ENCODE measurements at regions not wholly inside any gene's neighbourhood (a gene's known extent, or its start where the extent isn't known, plus 50 kb on each side); places are given as distances from the start of the nearest gene placed in this dataset.
"Not testable (repeated sequence)": the region's sequence is repeated elsewhere in the genome, so short reads cannot be mapped to it uniquely, and the experiment has no call there.

DNA sequence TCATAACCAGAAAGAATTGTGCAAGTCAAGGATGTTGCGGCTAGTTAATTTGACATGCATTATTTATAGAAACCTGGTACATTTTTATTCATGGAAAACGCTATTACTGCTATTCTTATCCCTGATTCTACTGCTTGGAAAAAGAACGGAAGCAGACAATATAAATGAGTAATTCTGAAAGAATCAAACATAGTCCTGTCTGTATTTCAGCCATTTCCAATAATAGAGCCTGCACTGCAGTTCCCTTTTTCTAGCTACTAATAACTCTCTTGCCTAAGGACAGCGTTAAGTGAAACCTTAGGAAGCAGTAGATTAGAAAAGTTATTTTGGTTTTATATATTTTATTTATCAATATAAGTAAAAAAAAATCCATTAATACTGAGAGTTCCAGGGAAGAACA is 414.9 kb downstream of the CYLC2 start:
- no peak for DNase-seq

DNA sequence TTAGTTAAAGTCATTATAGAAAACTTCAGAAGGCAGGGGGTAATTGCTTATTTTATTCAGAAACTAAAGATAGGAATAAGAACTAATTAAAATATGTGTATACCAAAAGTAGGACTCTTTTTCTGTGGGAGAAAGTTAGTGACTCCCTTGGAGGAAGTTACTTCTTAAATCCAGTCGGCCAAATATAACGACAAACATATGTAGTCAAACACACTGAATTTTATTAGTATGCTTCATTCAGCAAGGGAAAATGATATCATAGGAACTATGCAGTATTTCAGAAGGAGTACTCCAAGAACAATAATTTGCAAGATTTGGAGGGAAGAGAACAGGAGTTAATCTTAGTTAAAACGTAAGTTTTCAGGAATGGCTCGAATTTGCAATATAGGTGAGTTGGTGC is 432.6 kb downstream of the CYLC2 start:
- DNase-seq, result no peak

- no peak for DNase-seq
Measured at GRCh38 chr9:103430469-103430868, 435.3 kb downstream of the CYLC2 start.

- no peak for DNase-seq
Measured at GRCh38 chr9:103431809-103432208, 436.7 kb downstream of the CYLC2 start.

GRCh38 chr9:103444176-103444575 is 449.0 kb downstream of the CYLC2 start:
- DNase-seq, result no peak

GRCh38 chr9:103458826-103459225 is 463.7 kb downstream of the CYLC2 start:
- DNase-seq, result no peak

DNA sequence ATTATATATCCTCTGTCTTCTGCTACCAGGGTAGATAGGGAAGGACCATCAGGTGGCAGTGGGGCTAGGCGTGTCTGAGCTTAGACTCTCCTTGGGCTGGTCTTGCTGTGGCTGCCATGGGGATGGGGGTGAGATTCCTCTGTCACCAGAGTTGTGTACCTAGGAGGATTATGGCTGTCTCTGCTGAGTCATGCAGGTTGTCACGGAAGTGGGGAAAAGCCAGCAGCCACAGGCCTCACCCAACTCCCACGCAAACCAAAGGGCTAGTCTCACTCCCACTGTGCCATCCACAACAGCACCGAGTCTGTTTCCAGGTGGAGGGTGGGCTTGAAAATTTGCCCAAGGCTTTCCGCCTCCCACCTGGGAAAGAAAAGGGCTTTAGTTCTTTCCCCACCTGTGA is 476.1 kb downstream of the CYLC2 start:
- DNase-seq, result no peak

DNA sequence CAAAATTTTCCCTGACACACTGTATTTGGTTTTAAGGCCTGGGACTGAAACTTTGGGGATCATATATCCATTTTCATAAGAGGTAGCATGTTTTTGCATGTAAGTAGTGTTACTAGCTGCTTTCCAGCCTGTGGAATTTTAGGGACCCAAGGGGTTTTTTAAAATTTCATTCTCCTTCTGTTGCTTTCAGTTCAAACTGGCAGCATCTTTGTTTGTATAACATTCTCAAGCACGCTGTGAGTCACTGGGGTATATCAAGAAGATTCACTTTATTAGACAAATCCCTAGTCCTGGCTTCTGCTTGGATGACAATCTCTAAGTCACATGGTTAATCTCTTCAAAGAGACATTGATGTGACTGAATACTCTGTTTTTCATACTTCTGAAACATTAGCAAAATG is 479.0 kb downstream of the CYLC2 start:
- DNase-seq, result no peak

GRCh38 chr9:103483471-103484096 is 488.5 kb downstream of the CYLC2 start:
- DNase-seq, result no peak

DNA sequence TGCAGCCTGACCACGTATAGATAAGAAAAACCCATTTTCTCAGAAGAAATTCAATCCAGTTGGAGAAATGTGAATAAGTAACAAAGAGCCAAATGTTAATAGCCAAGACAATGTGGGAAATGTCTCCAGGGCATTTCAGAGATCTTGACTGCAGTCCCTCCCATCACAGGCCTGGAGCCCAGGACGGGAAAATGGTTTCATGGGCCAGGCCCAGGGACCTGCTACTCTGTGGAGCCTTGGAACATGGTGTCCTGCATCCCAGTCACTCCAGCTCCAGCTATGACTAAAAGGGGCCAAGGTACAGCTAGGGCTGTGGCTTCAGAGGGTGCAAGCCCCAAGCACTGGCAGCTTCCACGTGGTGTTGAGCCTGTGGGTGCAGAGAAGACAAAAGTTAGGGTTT is 490.0 kb downstream of the CYLC2 start:
- DNase-seq, result no peak

DNA sequence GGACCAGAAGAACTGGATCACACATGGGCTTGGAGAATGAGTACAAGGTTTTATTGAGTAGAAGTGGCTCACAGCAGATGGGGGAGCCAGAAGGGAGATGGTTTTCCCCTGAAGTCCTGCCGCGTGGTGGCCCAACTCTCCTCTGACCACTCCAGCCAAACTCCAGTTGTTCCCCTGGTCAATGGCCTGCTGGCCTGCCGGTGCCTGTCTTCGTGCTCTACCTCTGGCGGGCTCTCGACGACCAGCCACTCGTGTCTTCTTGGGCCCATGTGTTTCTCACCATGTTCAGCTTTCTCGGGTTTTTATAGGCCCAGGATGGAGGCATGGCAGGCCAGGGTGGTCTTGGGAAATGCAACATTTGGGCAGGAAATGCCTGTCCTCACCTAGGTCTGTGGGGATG is 519.6 kb downstream of the CYLC2 start:
- DNase-seq, result no peak

DNA sequence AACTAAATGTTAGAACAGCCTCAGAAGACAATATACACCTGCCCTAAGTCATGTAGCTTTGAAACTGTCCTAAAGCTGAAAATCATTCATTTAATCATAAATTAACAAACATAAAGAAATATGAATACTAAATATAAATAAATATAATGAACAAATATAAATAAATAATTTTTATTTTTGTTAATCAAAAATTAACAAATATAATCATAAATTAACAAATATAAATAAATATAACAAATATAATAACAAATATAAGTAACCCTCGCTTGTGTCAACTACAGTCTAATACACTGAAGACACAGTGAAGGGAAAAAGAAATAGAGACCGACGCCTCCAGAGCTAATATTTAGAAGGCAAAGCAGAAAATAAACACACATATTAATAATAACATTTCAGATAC is 527.3 kb downstream of the CYLC2 start:
- no peak for DNase-seq

- DNase-seq, result no peak
Measured at GRCh38 chr9:103530934-103531333, 535.8 kb downstream of the CYLC2 start.

DNA sequence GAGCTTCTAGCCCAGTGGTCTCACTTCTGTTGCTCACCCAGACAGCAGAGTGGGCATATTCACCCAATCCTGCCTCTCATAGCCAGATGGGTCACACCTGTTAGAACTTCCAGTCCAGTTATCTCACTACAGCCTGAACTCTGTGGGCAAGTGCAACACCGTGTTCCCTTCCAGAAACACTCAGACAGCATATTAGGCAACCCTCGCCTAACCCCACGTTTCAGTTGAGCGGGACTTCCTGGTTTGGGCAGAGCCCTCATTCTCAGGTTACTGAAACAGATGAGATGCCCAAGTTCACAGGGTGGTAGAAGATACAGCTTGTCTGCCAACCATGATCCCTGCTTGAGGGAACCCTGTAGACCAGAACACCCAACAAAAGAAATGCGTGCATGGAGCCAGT is 538.2 kb downstream of the CYLC2 start:
- no peak for DNase-seq

DNA sequence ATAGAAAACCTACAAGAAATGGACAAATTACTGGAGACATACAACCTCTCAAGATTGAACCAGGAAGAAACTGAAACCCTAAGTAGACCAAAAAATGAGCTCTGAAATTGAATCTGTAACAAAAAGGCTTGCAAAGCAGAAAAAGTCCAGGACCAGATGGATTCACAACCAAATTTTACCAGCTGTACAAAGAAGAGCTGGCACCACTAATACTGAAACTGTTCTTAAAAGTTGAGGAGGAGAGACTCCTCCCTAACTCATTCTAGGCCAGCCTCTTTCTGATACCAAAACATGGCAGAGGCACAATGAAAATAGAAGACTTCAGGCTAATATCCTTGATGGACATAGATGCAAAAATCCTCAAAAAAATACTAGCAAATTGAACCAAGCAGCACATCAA is 542.3 kb downstream of the CYLC2 start:
- DNase-seq, result no peak

DNA sequence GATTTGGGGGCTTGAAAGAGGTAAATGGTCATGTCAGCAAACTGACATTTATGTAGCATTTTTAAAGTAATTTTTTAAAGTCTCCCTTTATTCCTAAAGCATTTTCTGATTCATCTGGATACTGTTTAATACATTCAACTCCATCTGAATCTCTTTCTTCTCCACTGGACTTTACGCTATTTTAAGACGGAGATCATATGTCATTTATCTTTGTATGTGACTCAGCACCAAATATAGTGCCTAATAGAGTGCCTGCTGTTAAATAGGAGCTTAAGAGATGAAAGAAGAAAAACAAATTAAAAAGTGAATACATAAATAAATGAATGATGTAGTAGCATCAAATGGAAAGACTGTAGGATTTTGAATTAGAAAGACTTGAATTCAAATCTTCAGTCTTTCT is 548.8 kb upstream of the SMC2 start:
- no peak for DNase-seq

GRCh38 chr9:103552712-103553111 is 541.4 kb upstream of the SMC2 start:
- no peak for DNase-seq

DNA sequence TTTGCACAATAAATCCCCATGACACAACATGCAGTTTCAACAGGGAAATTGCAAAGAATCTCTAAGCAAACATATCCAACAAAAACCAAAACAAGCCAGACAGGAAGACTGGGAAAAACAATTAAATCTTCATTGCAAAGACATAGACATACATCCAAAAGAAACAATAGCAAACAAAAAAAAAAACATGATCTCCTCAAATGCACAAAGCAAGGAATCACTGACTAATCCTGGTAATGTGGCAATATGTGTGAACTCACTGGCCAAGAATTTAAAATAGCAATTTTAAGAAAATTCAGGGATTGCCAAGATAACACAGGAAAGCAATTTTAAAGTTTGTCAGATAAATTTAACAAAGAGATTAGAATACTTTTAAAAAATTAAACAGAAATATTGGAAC is 520.1 kb upstream of the SMC2 start:
- DNase-seq, result no peak

DNA sequence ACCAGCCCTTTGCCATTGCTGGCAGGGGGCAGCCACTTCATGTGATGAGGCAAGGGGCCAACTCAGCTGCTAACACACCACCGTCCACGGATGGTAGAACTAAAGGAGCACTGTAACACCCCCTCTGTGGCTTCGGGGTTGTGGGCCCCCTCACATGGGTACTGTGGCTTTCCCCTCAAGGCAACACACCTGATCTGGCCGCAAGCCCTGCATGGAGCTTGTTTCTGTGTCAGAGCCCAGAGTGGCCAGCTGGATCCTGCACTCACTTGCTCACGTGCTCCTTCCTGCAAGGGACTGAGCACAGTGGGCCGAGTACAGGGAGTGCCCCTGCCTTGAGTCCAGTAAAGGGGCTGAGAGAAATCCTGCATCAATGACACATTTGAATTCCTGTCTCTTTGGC is 507.4 kb upstream of the SMC2 start:
- DNase-seq, result no peak

DNA sequence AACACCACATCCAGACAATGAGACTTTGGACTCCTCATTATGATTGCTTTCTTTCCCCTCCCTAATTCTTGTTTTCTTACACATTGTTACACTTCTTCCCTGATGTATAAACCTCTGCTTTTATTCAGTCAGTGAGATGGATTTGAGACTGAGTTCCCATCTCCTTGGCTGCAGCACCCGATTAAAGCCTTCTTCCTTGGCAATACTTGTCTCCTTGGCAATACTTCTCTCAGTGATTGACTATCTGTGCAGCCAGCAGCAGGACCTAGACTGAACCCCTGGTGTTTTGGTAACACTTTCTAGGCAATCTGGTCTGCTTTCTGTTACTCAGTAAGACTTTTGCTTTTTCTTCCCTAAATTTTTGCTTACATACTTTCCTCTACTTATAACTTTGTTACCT is 492.8 kb upstream of the SMC2 start:
- no peak for DNase-seq

DNA sequence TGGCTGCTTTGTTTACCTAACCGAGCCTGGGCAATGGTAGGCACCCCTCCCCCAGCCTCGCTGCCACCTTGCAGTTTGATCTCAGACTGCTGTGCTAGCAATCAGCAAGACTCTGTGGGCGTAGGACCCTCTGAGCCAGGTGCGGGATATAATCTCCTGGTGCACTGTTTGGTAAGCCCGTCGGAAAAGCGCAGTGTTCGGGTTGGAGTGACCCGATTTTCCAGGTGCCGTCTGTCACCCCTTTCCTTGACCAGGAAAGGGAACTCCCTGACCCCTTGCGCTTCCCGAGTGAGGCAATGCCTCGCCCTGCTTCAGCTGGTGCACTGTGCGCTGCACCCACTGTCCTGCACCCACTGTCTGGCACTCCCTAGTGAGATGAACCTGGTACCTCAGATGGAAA is 482.2 kb upstream of the SMC2 start:
- DNase-seq, result not testable (repeated sequence)

DNA sequence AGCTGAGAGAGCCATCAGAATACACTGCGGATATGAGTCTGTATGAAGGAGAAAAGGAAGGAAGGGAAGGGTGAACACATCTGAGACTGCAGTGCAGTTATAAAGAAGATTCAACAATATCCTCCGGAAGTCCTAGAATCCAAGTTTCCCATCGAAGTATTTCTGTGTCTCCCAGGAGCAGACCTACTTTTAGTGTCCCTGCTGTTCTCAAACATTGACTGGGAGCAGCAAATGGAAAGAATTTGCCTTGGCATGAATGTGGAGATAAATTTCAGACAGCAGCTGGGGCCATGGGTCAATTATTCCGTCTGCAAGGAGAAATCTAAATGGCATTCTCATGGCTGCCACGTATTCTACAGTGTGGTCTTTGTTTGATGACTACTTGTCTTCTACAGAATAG is 478.1 kb upstream of the SMC2 start:
- no peak for DNase-seq

- no peak for DNase-seq
Measured at GRCh38 chr9:103617046-103617445, 477.1 kb upstream of the SMC2 start.

DNA sequence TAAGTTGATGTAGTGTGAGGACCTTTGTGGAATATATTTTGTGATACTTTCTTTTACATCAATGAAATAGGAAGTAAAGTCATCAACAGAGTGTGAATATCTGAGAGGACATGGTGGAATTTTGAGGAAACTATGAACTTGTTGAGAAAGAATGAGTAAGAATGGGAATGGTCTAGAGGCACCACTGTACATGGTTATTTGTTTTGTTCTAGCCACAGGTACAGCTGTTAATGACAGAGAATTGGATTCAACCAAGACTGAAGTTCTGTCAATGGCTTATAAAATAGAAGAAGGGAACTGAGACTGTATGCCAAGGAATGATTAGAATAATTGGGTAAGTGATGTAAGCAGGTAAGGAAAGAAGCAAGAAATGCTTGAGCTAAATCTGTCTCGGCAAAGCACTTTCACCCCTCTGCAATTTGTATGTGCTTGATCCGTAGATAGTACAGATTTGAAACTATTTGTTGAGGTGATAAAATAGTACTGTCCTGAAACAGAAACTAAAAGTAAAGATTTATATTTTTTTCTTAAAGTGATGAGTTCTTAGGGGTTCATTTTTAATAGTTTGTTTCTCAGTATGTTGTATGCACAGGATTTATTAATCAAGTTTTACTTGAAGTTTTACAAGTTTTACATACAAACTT is 468.8 kb upstream of the SMC2 start:
- DNase-seq, result no peak

DNA sequence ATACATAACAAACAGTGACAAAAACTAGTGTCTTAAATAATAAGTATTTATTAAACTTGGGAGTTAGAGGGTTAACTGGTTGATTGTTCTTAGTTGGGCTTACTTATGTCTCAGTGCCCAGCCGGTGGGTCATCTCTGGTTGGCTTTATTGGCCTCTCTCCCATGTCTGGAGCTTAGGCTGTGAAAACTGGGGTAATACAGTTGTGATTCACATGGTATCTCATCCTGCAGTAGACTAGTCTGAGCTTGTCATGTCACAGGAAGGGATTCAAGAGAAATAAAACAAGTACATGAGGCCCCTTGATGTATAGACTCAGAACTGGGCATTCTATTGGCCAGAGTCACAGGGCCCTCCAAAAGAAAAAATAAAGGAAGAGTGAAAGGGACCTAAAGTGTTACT is 466.4 kb upstream of the SMC2 start:
- DNase-seq, result no peak

All from stimulated activated CD4-positive, alpha-beta T cell treated with anti-CD3 and anti-CD28 coated beads, Interleukin-1b, Interleukin-23, amount 100 ng/mL, for 48 hours (primary cell).